Thyroid gland (tissue), 4 donors: ENCODE measurements at regions not wholly inside any gene's neighbourhood (a gene's known extent, or its start where the extent isn't known, plus 50 kb on each side); places are given as distances from the start of the nearest gene placed in this dataset.

Experiments
- DNase-seq, 2 donors: peaks; one replicate each; pipeline ENCODE4 v3.0.0-alpha.2; 2019
- H3K27ac ChIP-seq, 3 donors: fragments of 200-600 bp; sonication (generic); 1 replicate in 2 of 3; 2 replicates in 1 of 3; pipeline ENCODE4 v1.5.1; 2016 to 2019; ENCODE audit warnings: mild to moderate bottlenecking in 1 of 3, moderate library complexity in 1 of 3
- H3K27me3 ChIP-seq: fragments of 200-600 bp; sonication (generic); one replicate; pipeline ENCODE4 v1.5.1; 2019
- H3K36me3 ChIP-seq, 2 donors: fragments of 200-600 bp; sonication (generic); one replicate each; pipeline ENCODE4 v1.5.1; 2016 to 2019
- H3K4me1 ChIP-seq, 2 donors: fragments of 200-600 bp; sonication (generic); one replicate each; pipeline ENCODE4 v1.5.1; 2017 to 2019
- H3K4me3 ChIP-seq, 3 donors: fragments of 200-600 bp; sonication (generic); replicated peaks in 1 of 3; 1 replicate in 2 of 3; 2 replicates in 1 of 3; pipeline ENCODE4 v1.5.1; 2016; ENCODE audit warnings: mild to moderate bottlenecking in 1 of 3
- H3K9me3 ChIP-seq: fragments of 200-600 bp; sonication (generic); one replicate; pipeline ENCODE4 v1.5.1; 2017
- POLR2A ChIP-seq, 2 donors: fragments of 450-650 bp; IDR thresholded peaks; one replicate each; pipeline ENCODE4 v1.6.1; 2017; ENCODE audit warnings: antibody characterized with exemption in 2 of 2, mild to moderate bottlenecking in 2 of 2, moderate library complexity in 1 of 2
- WGBS, 2 donors: methylation state at CpG; one replicate each; pipeline ENCODE4 v1.1.5; 2017; 5-methylcytosine and 5-hydroxymethylcytosine counted together
- intact Hi-C: fragments of 100-400 bp; cut with DNase I; formaldehyde crosslinking; loops from one replicate; pipeline ENCODE4 v1.15.1; 2023
- TF ChIP-seq, protein P1 (sequence below), 6 experiments: fragments of 200-600 bp in 3 of 6; fragments of 450-650 bp in 3 of 6; sonication (generic) in 3 of 6; IDR thresholded peaks; one replicate each; pipeline ENCODE4 v1.5.1; 2016 to 2019; ENCODE audit warnings: antibody characterized with exemption in 6 of 6, mild to moderate bottlenecking in 2 of 6, inconsistent platforms in 1 of 6, moderate library complexity in 1 of 6

DNA sequence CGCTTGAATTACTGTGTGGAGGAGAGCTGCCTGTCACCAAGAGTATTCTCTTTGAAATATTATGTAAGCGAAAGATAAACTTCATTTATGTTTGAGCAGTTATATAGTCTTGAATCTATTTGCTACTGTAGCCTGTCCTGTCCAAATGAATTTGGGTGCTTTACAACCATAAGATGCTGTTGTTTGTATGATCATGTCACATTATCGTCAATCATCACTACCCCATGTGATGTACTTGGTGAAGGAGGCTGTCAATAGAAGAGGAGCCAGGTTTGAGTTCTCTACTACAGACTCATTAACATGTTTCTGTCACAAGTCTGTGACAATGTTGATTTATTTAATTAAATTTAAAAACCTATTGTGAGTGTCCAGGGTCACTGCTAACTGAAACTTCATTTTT lies 403.3 kb upstream of the MEF2C start:
- H3K4me1 ChIP-seq: no peaks in the 10 kb centered on the region

DNA sequence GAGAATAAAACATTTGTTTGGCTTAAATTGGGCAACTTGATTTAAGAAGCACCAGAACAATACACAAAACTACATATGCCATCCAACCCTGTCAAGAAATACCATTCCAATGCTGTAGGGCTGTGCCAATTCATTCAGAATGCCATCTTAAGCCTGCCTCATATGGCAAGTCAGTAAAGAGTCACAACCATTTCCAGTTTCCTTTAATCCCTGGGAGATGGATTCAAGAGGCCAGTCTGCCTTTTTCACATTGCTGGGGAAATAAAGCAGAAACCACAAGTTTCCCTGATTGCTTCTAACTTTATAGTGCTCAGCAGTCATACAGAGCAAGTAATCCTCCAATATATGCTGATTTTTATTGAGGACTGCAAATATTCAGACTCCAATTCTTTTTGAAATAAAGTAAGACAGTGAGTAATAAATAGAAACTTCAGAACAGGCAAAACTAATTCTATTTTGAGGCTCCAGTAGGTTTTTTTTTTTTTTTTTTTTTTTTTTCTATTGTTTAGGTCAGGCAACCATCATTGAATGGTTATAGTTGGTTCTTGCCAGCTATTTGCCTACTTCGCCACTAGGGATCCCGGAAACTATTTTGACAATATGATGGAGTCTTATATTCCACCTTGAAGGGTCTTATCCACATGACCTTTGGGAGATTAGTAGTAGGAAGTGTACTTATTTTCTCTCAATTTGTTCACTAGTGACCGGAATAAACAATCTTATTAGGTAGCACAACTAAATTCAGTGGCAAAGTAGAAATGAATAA lies 400.9 kb upstream of the MEF2C start:
- no peaks in the 10 kb centered on the region for H3K4me1 ChIP-seq
- no peak overlapping the region for H3K27ac ChIP-seq
- DNase-seq: no peak
- H3K36me3 ChIP-seq: no peaks in the 10 kb centered on the region
- intact Hi-C loops: no loop called here
- no peak overlapping the region for H3K4me3 ChIP-seq
- TF ChIP-seq POLR2A (IDR thresholded peaks at IDR 0.05): no peak
- TF ChIP-seq, protein P1, sequence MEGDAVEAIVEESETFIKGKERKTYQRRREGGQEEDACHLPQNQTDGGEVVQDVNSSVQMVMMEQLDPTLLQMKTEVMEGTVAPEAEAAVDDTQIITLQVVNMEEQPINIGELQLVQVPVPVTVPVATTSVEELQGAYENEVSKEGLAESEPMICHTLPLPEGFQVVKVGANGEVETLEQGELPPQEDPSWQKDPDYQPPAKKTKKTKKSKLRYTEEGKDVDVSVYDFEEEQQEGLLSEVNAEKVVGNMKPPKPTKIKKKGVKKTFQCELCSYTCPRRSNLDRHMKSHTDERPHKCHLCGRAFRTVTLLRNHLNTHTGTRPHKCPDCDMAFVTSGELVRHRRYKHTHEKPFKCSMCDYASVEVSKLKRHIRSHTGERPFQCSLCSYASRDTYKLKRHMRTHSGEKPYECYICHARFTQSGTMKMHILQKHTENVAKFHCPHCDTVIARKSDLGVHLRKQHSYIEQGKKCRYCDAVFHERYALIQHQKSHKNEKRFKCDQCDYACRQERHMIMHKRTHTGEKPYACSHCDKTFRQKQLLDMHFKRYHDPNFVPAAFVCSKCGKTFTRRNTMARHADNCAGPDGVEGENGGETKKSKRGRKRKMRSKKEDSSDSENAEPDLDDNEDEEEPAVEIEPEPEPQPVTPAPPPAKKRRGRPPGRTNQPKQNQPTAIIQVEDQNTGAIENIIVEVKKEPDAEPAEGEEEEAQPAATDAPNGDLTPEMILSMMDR (IDR thresholded peaks at IDR 0.05): no peak
- no peaks in the 10 kb centered on the region for H3K9me3 ChIP-seq
- no peaks in the 10 kb centered on the region for H3K27me3 ChIP-seq
- 91 to 92% methylated on average over 3 of the region's 3 CpGs for WGBS, 2 donors

More for the DNA sequence above, 403.3 kb upstream of the MEF2C start:
- no peaks in the 10 kb centered on the region for H3K36me3 ChIP-seq
- no peaks in the 10 kb centered on the region for H3K27me3 ChIP-seq
- no peak overlapping the region for H3K27ac ChIP-seq
- TF ChIP-seq, protein P1 (IDR thresholded peaks at IDR 0.05): no peak
- no peak for TF ChIP-seq POLR2A (IDR thresholded peaks at IDR 0.05)
- intact Hi-C loops: no loop called here
- no peaks in the 10 kb centered on the region for H3K9me3 ChIP-seq
- no peak for DNase-seq
- H3K4me3 ChIP-seq: no peak overlapping the region
- WGBS, 2 donors: 95 to 97% methylated on average over 3 of the region's 3 CpGs

DNA sequence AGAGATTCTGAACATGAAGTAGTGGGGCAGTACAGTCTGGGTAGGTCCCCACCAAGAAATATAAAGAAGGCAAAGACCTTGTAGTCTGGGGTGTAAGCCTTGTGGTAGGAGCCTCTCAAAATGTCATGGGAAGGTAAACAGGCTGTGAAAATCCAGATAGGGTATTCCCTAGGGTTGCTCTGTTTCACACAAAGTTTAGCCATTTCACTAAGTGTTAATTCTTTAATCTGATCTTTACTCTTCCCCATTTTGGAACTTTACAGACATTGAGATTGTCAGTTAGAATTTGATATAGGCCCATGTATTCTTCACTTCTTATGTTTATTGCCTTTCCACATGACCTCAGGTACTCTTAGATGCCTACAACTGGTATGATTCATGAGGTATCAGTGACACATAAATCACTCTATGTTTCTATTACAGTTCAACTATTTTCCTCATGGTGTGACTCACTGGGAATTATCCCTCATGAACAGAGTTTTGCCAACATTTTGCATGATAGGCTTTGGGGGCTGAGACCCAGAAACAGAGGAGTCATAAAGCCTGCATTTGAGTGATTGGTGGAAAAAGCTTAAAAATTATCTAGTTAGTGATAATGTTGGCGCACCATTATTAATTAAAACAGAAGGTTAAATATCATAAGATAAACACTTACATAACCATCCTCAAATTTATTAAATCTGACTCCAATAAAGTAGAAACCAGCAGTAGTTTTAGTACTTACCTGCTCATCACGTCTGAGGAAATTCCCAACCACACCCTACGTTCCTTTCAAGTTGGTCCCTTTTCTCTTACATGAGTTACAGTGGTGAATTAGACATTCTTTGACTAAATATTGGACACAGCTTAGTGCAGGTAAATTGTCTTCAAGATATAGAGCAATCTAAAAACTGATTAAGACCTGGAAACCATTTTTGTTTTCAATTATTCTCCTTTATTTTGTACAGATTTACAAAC lies 399.8 kb upstream of the MEF2C start:
- Histone ChIP-seq H3K4me1 (no peaks in the 10 kb centered on the region), H3K27ac (no peak overlapping the region), H3K27me3 (no peaks in the 10 kb centered on the region), H3K4me3 (no peak overlapping the region), H3K36me3 (no peaks in the 10 kb centered on the region), H3K9me3 (no peaks in the 10 kb centered on the region)
- intact Hi-C loops: no loop called here
- TF ChIP-seq POLR2A (IDR thresholded peaks at IDR 0.05): no peak
- TF ChIP-seq, protein P1 (IDR thresholded peaks at IDR 0.05): no peak
- WGBS, 2 donors: 91 to 95% methylated on average over 3 of the region's 3 CpGs
- DNase-seq: no peak

DNA sequence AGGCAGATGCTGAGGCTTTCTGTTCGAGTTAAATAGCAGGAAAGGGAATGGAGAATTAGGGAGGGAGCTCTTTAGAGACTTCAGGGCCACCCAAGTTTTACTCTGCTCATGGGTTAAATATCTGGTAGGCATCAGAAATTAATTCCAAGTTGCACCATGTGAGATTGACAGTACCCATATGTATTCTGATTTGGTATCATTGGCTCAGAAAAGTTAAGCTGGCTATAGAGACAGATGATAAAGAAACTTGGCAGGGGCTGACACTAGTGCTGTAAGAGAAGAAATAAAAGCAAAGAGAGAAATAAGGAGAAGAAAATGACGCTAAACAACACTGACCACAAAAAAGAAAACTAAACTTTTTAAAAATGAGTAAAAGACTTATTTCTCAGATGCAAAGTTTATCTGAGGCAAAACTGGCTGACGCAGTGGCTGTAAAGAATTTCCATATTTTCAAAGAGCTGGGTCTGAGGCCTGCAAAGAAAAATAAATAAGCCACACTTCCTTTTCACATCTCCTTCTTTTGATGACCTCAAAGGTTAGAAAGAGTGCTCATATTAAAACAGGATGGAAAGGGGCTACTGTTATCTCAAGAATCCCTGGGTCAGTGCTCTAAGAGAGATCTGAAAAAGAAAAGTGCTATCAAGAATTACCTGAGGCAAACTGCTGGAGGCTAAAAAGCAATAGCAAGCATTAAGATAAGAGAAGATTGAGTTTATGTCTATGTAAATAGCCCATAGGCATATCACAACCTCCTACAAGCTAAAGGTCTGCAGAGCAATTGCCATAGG lies 399.0 kb upstream of the MEF2C start:
- no peaks in the 10 kb centered on the region for H3K27me3 ChIP-seq
- no peak for TF ChIP-seq POLR2A (IDR thresholded peaks at IDR 0.05)
- TF ChIP-seq, protein P1 (IDR thresholded peaks at IDR 0.05): no peak
- no peak overlapping the region for H3K4me3 ChIP-seq
- no peaks in the 10 kb centered on the region for H3K36me3 ChIP-seq
- H3K27ac ChIP-seq: no peak overlapping the region
- 80 to 88% methylated on average over 3 of the region's 3 CpGs for WGBS, 2 donors
- intact Hi-C loops: no loop called here
- no peaks in the 10 kb centered on the region for H3K4me1 ChIP-seq
- H3K9me3 ChIP-seq: no peaks in the 10 kb centered on the region
- no peak for DNase-seq
